ENCODE measurements at regions not wholly inside any gene's neighbourhood (a gene's known extent, or its start where the extent isn't known, plus 50 kb on each side); places are given as distances from the start of the nearest gene placed in this dataset.
"Not testable (repeated sequence)": the region's sequence is repeated elsewhere in the genome, so short reads cannot be mapped to it uniquely, and the experiment has no call there.

DNA sequence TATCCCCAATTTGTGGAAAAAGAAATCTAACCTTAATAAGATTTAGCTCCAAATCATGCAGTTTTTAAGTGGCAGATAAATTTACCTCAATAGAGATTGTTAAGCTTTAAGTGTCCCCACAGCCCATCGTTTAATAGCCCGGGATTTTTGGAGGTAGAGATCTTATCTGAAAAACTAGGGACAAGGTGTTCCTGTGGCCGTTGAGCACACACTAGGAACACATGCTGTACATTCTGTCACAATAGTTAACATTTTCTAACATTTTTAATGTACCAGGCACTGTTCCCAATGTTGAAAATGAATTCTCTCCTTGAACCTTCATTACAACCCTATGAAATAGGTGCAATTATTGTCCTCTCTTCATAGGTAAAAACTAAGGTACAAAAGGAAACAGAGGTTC is 85.7 kb upstream of the PLD5 start:
- DNase-seq: no peak

DNA sequence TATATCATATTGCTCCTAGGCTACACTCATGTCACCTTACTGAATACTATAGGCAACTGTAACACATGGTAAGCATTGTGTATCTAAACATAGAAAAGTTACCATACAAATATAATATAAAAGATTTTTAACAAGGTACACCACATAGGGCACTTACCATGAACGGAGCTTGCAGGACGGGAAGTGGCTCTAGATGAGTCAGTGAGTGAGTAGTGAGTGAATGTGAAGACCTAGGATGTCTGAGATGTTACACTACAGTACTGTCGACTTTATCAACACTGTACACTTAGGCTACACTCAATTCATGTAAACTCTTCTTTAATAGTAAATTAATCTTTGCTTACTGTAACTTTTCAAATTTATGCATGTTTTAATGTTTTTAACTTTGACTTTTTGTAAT is 81.0 kb upstream of the PLD5 start:
- DNase-seq: no peak

DNA sequence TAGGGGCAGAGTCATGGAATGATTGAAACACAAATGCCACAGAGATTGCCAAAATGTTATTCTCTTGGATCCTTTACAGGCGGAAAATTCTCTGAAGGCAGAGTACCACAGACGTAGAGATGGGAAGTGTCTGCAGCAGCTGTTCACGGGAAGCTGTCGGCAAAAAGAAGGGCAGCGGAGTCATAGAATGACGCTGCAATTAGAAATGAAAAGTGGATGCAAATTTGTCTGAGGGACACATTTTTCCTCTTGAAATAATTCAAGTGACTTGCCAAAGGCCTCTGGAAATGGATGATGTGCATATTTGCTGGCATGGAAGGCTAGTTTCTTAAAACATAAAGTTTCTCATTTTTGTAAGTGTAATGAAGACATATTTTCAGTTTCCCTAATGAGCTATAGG is 77.5 kb upstream of the PLD5 start:
- DNase-seq: no peak

DNA sequence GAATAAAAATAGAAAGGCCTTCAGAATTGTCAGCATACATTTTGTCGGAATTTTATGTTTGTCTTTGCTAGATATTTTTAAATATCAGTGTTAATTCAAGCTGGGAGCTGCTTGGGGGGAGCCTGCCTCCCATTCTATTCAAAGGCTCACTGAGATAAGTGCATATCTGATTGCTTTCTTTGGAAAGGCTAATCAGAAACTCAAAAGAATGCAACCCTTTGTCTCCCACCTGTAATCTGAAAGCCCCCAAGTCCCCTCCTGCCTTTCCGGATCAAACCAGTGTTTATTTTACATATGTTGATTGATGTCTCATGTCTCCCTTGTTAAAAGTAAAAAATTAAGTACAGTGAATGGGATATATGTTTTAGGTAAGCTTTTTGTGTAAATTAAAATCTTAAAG is 69.3 kb upstream of the PLD5 start:
- DNase-seq: not testable (repeated sequence)

DNA sequence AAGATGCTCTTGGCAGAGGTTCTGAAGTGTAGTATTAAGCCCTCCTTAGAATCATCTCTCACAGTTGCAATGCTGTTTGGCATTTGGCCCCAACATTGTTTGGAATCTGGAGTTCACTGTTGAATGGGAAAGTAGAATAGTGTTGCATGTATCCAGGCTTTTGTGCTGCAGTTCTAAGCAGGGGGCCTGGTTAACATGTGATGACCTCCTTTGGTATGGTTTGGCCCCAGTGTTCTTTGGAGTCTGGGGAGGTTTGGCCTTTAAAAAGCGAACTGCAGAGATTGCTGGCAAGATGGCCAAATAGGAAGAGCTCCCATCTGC is 61.8 kb upstream of the PLD5 start:
- DNase-seq: no peak

DNA sequence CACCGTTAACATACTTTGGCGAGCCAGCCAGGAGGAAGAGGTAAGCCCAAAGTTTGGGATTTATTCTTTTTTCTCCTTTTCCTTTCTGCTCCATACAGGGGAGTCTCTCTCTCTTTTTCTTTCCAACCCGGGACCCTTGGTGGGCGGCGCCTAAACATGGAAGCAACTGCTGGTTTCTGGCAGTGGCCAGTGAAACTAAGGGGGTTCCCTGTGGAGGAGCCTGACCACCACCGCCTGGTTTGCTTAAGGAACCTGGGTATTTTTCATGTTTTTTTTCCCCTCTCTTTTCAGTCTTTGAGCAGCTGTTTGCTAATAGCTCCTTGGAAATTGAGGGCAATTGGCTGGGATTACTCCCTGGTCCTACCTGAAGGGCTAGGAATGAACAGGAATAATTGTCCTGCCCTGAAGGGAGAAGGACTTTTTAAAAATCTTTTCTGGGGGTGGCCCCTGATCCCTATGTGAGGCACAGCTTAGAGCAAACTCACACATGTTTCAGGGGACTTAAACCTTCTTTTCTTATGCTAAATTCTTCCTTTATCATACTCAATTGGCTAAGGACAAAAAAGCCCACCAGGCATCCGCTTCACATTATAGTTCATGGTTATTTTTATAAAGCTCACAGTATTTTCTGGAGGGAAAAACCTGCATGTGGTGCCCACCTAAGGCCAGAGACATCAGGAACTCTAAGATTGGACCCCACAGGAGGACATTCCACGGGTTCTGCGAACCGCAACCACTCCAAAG is 61.3 kb upstream of the PLD5 start:
- DNase-seq: no peak

DNA sequence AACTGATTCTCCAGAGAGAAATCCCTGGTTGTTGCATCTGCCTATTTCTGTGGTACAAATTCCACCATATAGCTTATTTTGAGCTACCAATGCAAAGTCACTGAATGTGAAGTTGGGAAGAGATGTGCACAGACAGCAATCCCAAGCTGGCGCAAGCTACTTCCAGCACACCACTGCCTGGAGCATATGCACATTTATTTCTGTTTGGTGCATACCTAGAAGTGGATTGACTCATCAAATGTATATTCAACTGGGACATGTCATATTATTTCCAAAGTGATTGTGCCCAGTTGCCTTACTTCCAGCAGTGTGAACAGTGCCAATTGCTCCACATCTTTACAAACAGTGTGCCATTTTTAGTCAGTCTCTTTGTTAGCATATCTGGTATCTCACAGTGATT is 58.2 kb upstream of the PLD5 start:
- no peak for DNase-seq

DNA sequence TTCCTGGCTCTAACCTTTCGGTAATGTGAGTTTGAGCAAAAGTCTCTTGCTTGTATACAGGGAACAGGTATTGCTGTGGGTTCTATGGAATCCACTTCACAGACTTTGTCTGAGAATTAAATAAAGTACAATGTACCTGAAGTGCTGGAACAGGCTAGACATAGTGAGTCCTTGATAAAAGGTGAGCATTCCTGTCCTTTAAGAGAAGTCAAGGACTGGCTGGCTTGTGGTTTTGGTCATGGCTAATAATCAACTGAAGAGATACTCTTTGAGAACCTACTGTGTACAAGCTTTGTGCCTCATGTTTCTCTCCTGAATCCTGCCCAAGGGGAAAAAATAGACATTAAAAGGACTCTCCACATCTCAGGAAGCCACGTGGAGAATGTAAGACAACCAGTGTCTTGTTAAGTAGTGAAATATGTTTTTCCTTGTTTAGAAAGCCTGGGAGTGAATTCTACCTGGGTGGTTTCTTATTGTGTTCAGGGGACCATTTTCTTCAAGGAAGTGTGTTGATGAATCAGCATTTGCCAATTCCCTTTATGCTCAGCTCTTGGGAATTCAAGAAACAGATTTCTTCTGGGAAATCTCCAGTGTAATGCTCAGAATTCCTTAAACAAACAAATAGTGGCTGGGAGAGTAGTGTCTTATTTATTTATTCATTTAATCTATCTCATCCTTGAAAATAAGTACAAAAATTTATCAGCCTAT is 55.2 kb upstream of the PLD5 start:
- DNase-seq: no peak
